ENCODE measurements at regions not wholly inside any gene's neighbourhood (a gene's known extent, or its start where the extent isn't known, plus 50 kb on each side); places are given as distances from the start of the nearest gene placed in this dataset.

GRCh38 chr11:45470151-45470793 is 184.1 kb upstream of the SYT13 start:
- TF ChIP-seq CREB5 (CRISPR knock-in tag; IDR thresholded peaks at IDR 0.05; ENCODE audit: low read depth): no peak
- no peak for TF ChIP-seq ZNF565 (CRISPR knock-in tag; conservative IDR thresholded peaks at IDR 0.05; ENCODE audit: low read depth)
- TF ChIP-seq TCF4 (CRISPR knock-in tag; IDR thresholded peaks at IDR 0.05; ENCODE audit: borderline replicate concordance): no peak
- no peak for TF ChIP-seq ISL1 (CRISPR knock-in tag; IDR thresholded peaks at IDR 0.05)
- no peak for TF ChIP-seq OSR1 (CRISPR knock-in tag; IDR thresholded peaks at IDR 0.05)
- TF ChIP-seq ZFP3 (CRISPR knock-in tag; IDR thresholded peaks at IDR 0.05): no peak
- no peak for TF ChIP-seq PPARA (CRISPR knock-in tag; IDR thresholded peaks at IDR 0.05; ENCODE audit: borderline replicate concordance)
